OCI-LY7 (cell line): ENCODE measurements at regions not wholly inside any gene's neighbourhood (a gene's known extent, or its start where the extent isn't known, plus 50 kb on each side); places are given as distances from the start of the nearest gene placed in this dataset.

ENCODE experiments used
- BruUV-seq: library from RNA; stranded (reverse); fragments of 400-500 nt; replicated peaks from 2 replicates; lab custom pipeline; 2021; lab: Mats Ljungman, UMichigan
- CTCF ChIA-PET: fragments of 300-600 bp; sonication (Branson Sonifier 250); formaldehyde crosslinking; loops from one replicate; lab custom pipeline; 2022; ENCODE audit warnings: antibody characterized with exemption; ENCODE audit not compliant: unreplicated experiment; lab: Charles Lee
- POLR2A ChIA-PET: fragments of 300-600 bp; sonication (Branson Sonifier 250); formaldehyde crosslinking; loops from one replicate; lab custom pipeline; 2022; ENCODE audit warnings: antibody characterized with exemption; lab: Charles Lee
- DNase-seq: peaks from one replicate; pipeline ENCODE4 v3.0.0-alpha.2; 2015; ENCODE audit warnings: low spot score
- H2AFZ ChIP-seq: fragments of 200-600 bp; sonication (generic), shearing (Covaris generic); 2 replicates; pipeline ENCODE4 v1.6.1; 2014; ENCODE audit warnings: mild to moderate bottlenecking, antibody characterized with exemption, low read length, moderate library complexity
- H3K27ac ChIP-seq: fragments of 200-600 bp; sonication (generic); 2 replicates; pipeline ENCODE4 v1.5.1; 2014; ENCODE audit warnings: mixed run types, low read depth, mild to moderate bottlenecking, moderate library complexity, low read length, inconsistent platforms; ENCODE audit not compliant: poor library complexity, severe bottlenecking
- H3K36me3 ChIP-seq: fragments of 200-600 bp; sonication (generic); 2 replicates; pipeline ENCODE4 v1.6.1; 2014; ENCODE audit warnings: mild to moderate bottlenecking, antibody characterized with exemption, low read length, moderate library complexity, mixed read lengths; ENCODE audit not compliant: insufficient read depth
- H3K4me1 ChIP-seq: fragments of 200-600 bp; sonication (generic); 2 replicates; pipeline ENCODE4 v1.5.1; 2014; ENCODE audit warnings: mild to moderate bottlenecking, low read length; ENCODE audit not compliant: insufficient read depth, poor library complexity, severe bottlenecking
- H3K4me2 ChIP-seq: fragments of 200-600 bp; sonication (generic); 2 replicates; pipeline ENCODE4 v1.6.1; 2014; ENCODE audit warnings: mild to moderate bottlenecking, low read length
- H3K4me3 ChIP-seq: fragments of 200-600 bp; sonication (generic); 2 replicates; pipeline ENCODE4 v1.5.1; 2014; ENCODE audit warnings: mild to moderate bottlenecking, low read depth, low read length; ENCODE audit not compliant: poor library complexity, severe bottlenecking
- H3K79me2 ChIP-seq: fragments of 200-600 bp; sonication (generic); 2 replicates; pipeline ENCODE4 v1.6.1; 2016; ENCODE audit warnings: low read depth, mild to moderate bottlenecking, low read length, moderate library complexity, mixed read lengths; ENCODE audit not compliant: insufficient read depth
- H3K9me2 ChIP-seq: fragments of 200-600 bp; sonication (generic); 2 replicates; pipeline ENCODE4 v1.6.1; 2016; ENCODE audit warnings: mild to moderate bottlenecking, low read length, mixed read lengths; ENCODE audit not compliant: insufficient read depth
- H3K9me3 ChIP-seq: fragments of 200-600 bp; sonication (generic); 2 replicates; pipeline ENCODE4 v1.6.1; 2014; ENCODE audit warnings: mild to moderate bottlenecking, mixed run types, low read length, mixed read lengths
- H4K20me1 ChIP-seq: fragments of 200-600 bp; sonication (generic); 2 replicates; pipeline ENCODE4 v1.6.1; 2014; ENCODE audit warnings: mild to moderate bottlenecking, antibody characterized with exemption, low read length, moderate library complexity, mixed read lengths; ENCODE audit not compliant: insufficient read depth
- EZH2phosphoT487 ChIP-seq: fragments of 200-600 bp; sonication (generic); IDR thresholded peaks from 2 replicates; pipeline ENCODE4 v1.6.1; 2018; ENCODE audit warnings: low read depth, borderline replicate concordance, mild to moderate bottlenecking, mixed run types, antibody characterized with exemption, low read length, moderate library complexity, mixed read lengths
- intact Hi-C: fragments of 100-400 bp; cut with micrococcal nuclease; formaldehyde crosslinking; loops from one replicate; pipeline ENCODE4 v1.10.0; 2022; ENCODE audit not compliant: unreplicated experiment
- TF ChIP-seq, protein P1 (sequence below): fragments of 200-600 bp; sonication (generic); conservative IDR thresholded peaks from 2 replicates; pipeline ENCODE4 v1.5.1; 2014; ENCODE audit warnings: mild to moderate bottlenecking, antibody characterized with exemption, low read length, moderate library complexity, mixed read lengths

DNA sequence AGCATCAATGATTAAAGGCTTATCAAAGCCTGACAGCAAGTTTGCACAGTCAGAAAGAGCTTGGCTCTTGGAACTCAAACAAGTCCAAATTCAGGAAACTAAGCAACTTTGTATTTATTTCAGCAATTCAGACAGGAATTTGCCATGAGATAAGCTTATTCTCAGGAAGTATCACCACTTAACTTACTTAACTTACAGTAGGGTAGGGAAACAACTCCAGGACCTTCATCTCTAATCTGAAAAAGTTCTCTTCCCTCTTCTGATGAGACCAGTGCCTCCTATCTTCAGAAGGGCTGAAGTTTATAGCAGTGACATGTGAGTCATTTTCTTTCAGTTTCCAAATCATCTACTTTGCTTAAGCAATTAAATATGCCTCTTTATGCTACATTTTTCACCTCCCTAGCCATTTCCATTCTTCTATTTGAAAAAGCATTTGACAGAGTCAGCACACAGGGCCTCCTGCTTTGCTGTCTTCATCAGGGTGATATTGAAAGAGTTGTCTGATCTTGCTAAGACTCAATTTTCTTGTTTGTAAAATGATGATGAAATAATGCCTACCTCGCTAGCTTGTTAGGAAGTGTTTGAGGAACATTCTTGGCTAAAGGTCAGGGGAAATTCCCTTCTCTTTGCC is 389.5 kb downstream of the RND3 start:
- Histone ChIP-seq H3K79me2 (no peaks in the 10 kb centered on the region), H3K4me3 (no peak overlapping the region), H3K36me3 (no peaks in the 10 kb centered on the region), H3K27ac (no peak overlapping the region), H4K20me1 (no peaks in the 10 kb centered on the region), H2AFZ (no peak overlapping the region), H3K9me2 (no peaks in the 10 kb centered on the region), H3K9me3 (no peaks in the 10 kb centered on the region), H3K4me1 (no peaks in the 10 kb centered on the region), H3K4me2 (no peak overlapping the region)
- ChIA-PET CTCF (no interaction called here), POLR2A (no interaction called here)
- intact Hi-C loops, result no loop called here
- BruUV-seq, result no TSS peak
- no peak for TF ChIP-seq EZH2phosphoT487
- TF ChIP-seq, protein P1, sequence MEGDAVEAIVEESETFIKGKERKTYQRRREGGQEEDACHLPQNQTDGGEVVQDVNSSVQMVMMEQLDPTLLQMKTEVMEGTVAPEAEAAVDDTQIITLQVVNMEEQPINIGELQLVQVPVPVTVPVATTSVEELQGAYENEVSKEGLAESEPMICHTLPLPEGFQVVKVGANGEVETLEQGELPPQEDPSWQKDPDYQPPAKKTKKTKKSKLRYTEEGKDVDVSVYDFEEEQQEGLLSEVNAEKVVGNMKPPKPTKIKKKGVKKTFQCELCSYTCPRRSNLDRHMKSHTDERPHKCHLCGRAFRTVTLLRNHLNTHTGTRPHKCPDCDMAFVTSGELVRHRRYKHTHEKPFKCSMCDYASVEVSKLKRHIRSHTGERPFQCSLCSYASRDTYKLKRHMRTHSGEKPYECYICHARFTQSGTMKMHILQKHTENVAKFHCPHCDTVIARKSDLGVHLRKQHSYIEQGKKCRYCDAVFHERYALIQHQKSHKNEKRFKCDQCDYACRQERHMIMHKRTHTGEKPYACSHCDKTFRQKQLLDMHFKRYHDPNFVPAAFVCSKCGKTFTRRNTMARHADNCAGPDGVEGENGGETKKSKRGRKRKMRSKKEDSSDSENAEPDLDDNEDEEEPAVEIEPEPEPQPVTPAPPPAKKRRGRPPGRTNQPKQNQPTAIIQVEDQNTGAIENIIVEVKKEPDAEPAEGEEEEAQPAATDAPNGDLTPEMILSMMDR, result no peak
- no peak for DNase-seq

DNA sequence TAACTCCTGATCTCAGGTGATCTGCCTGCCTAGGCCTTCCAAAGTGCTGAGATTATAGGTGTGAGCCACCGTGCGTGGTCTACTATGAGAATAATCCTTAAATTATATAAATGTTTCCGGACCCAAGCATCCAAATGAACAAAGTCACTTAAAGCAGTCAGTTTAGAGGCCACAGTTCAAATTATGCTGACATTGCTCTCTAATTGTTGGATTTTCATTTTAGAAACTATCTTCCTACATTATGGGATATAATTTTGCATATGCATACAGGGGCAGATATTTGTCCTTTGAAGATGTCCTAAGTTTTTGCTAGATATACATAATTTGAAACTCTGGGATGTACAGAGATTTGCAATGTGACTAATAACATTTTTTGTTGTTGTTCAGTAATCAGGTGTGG is 390.1 kb downstream of the RND3 start:
- no peaks in the 10 kb centered on the region for H3K9me2 ChIP-seq
- no peak for TF ChIP-seq EZH2phosphoT487
- TF ChIP-seq, protein P1, result no peak
- H3K36me3 ChIP-seq, result no peaks in the 10 kb centered on the region
- CTCF ChIA-PET, result no interaction called here
- POLR2A ChIA-PET, result no interaction called here
- H3K9me3 ChIP-seq, result no peaks in the 10 kb centered on the region
- intact Hi-C loops, result no loop called here
- no peaks in the 10 kb centered on the region for H3K4me1 ChIP-seq
- no TSS peak for BruUV-seq
- no peak overlapping the region for H3K4me3 ChIP-seq
- no peaks in the 10 kb centered on the region for H4K20me1 ChIP-seq
- no peak overlapping the region for H2AFZ ChIP-seq
- H3K79me2 ChIP-seq, result no peaks in the 10 kb centered on the region
- DNase-seq, result no peak
- no peak overlapping the region for H3K27ac ChIP-seq
- no peak overlapping the region for H3K4me2 ChIP-seq

DNA sequence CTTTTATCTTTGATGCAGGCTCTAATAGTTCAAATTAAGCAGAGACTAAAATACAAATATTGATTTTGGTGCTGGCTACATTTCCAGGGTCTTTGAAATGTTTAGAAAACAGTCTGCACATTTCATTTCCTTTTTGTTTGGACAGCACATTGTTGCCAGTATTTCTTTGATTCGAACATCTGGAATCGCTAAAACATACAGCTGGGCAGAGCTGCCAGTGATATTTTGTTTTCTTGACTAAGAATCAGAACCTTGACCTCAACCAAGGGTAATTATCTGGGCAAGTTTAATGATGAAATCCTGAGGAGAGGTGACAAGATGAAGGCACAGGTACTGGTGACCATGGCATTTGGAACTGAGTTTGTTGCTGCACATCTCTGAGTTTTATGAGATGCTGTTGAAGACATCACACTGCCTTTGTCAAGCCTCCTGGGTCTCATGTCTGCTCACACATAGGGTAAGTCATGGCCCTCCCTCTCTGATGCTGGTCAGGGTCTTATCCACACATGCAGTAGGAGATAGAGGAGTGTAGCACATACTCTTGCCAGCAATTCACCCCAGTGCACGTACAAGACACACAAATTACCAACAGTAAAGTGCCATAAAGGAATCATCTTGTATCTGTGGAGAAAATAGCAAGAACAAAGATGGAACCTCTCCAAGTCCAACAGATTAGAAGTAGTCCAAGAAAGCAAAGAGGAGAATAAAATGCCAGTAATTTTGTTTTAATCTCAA is 391.9 kb downstream of the RND3 start:
- Histone ChIP-seq H3K79me2 (no peaks in the 10 kb centered on the region), H3K9me2 (no peaks in the 10 kb centered on the region), H3K9me3 (no peaks in the 10 kb centered on the region), H3K36me3 (no peaks in the 10 kb centered on the region), H4K20me1 (no peaks in the 10 kb centered on the region), H3K4me2 (no peak overlapping the region), H3K27ac (no peak overlapping the region), H3K4me1 (no peaks in the 10 kb centered on the region), H3K4me3 (no peak overlapping the region), H2AFZ (no peak overlapping the region)
- intact Hi-C loops, result no loop called here
- POLR2A ChIA-PET, result interaction anchor here (0.6 kb wide), 1 partner anchor 509 kb away, joined by 3 read pairs; no protein-coding TSS in a partner anchor
- CTCF ChIA-PET, result no interaction called here
- DNase-seq, result no peak
- TF ChIP-seq, protein P1, result no peak
- TF ChIP-seq EZH2phosphoT487, result no peak
- BruUV-seq, result no TSS peak
